Uterus (tissue), 2 donors: ENCODE measurements at regions not wholly inside any gene's neighbourhood (a gene's known extent, or its start where the extent isn't known, plus 50 kb on each side); places are given as distances from the start of the nearest gene placed in this dataset.

Experiments
- CTCF ChIP-seq, 4 experiments: fragments of 200-600 bp in 2 of 4; fragments of 450-650 bp in 2 of 4; sonication (generic) in 2 of 4; IDR thresholded peaks; one replicate each; pipeline ENCODE4 v1.5.1; 2016 to 2019; ENCODE audit warnings: antibody characterized with exemption in 4 of 4, mild to moderate bottlenecking in 2 of 4, moderate library complexity in 1 of 4
- POLR2A ChIP-seq, 2 donors: fragments of 450-650 bp; IDR thresholded peaks; one replicate each; pipeline ENCODE4 v1.6.1; 2016; ENCODE audit warnings: antibody characterized with exemption in 2 of 2, mild to moderate bottlenecking in 1 of 2, moderate library complexity in 1 of 2

- TF ChIP-seq CTCF (IDR thresholded peaks at IDR 0.05) (no peak), POLR2A (IDR thresholded peaks at IDR 0.05) (no peak)
These were observed 326.8 kb downstream of the TBL1XR1 start for GRCh38 chr3:176870451-176870850.
